Nephron (organoid): ENCODE measurements at regions not wholly inside any gene's neighbourhood (a gene's known extent, or its start where the extent isn't known, plus 50 kb on each side); places are given as distances from the start of the nearest gene placed in this dataset.

Experiments
- H3K27ac Mint-ChIP-seq, 3 experiments: 2 replicates each; pipeline ENCODE4 v1.8.0; 2020; ENCODE audit warnings: mixed read lengths in 3 of 3, mild to moderate bottlenecking in 2 of 3, moderate library complexity in 1 of 3
- H3K27me3 Mint-ChIP-seq: 2 replicates; pipeline ENCODE4 v1.8.0; 2021; ENCODE audit warnings: low read depth, mild to moderate bottlenecking, moderate library complexity, mixed read lengths
- H3K36me3 Mint-ChIP-seq: 2 replicates; pipeline ENCODE4 v1.8.0; 2020; ENCODE audit warnings: low read depth, mixed read lengths
- H3K4me1 Mint-ChIP-seq: 2 replicates; pipeline ENCODE4 v1.8.0; 2020; ENCODE audit warnings: mixed read lengths
- H3K4me3 Mint-ChIP-seq, 3 experiments: 2 replicates each; pipeline ENCODE4 v1.8.0; 2020; ENCODE audit warnings: mild to moderate bottlenecking in 3 of 3, mixed read lengths in 3 of 3, moderate library complexity in 2 of 3
- H3K9me3 Mint-ChIP-seq: 2 replicates; pipeline ENCODE4 v1.8.0; 2020; ENCODE audit warnings: mixed read lengths
- TF ChIP-seq, protein P1 (sequence below), 3 experiments: fragments of 200-600 bp; sonication (generic); IDR thresholded peaks; one replicate each; pipeline ENCODE4 v1.5.0; 2021; ENCODE audit warnings: antibody characterized with exemption in 3 of 3; ENCODE audit not compliant: unreplicated experiment in 3 of 3

DNA sequence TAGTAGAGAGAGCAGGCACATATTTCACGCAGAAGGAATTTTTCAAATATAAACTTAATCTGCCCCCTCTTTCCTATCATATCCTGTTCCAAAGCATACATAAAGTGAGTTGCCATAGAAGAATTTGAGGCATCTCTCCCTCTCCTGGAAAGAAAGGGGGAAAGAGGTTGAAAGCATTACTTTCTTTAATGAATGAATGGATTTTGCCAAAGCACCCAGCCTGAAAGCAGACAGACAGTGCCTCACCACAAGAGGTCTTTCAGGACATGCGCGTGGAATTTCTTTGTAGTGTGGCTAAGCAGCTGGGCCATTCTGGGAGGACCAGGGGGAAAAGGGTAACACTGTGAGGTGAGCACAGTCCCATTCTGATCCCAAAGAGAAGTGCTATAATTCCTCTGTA lies 651.4 kb downstream of the IQCM start:
- Mint-ChIP-seq H3K9me3 (no peaks in the 10 kb centered on the region), H3K4me3 (no peak overlapping the region), H3K4me1 (peaks cover 13% of the 10 kb centered on the region), H3K36me3 (no peaks in the 10 kb centered on the region), H3K27ac (peak overlapping the region; percentile 17 to 72 (median 37)), H3K27me3 (no peaks in the 10 kb centered on the region)
- TF ChIP-seq, protein P1, sequence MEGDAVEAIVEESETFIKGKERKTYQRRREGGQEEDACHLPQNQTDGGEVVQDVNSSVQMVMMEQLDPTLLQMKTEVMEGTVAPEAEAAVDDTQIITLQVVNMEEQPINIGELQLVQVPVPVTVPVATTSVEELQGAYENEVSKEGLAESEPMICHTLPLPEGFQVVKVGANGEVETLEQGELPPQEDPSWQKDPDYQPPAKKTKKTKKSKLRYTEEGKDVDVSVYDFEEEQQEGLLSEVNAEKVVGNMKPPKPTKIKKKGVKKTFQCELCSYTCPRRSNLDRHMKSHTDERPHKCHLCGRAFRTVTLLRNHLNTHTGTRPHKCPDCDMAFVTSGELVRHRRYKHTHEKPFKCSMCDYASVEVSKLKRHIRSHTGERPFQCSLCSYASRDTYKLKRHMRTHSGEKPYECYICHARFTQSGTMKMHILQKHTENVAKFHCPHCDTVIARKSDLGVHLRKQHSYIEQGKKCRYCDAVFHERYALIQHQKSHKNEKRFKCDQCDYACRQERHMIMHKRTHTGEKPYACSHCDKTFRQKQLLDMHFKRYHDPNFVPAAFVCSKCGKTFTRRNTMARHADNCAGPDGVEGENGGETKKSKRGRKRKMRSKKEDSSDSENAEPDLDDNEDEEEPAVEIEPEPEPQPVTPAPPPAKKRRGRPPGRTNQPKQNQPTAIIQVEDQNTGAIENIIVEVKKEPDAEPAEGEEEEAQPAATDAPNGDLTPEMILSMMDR (IDR thresholded peaks at IDR 0.05; ENCODE audit: unreplicated experiment in 3 of 3), result no peak

DNA sequence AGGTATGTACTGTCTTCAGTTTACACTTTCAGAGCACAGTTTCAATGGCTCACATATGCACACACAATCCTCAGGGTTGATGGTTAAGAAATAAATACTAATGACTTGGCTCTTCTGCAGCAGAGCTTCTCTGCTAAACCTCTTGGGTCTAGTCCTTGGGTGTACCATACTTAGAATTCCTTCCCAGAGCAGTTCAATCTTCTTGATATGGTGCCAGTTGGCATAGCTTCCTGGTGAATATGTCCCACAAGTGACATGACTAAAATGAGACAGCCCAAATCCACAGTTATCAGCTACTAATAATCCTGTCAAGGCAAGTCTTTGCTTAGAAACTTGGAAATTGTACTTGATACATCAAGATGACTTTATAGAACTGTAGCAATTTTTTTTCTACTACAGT lies 654.4 kb downstream of the IQCM start:
- peaks cover 7% of the 10 kb centered on the region for H3K4me1 Mint-ChIP-seq
- no peak overlapping the region for H3K4me3 Mint-ChIP-seq
- no peaks in the 10 kb centered on the region for H3K36me3 Mint-ChIP-seq
- H3K27ac Mint-ChIP-seq, result no peak overlapping the region
- TF ChIP-seq, protein P1 (IDR thresholded peaks at IDR 0.05; ENCODE audit: unreplicated experiment in 3 of 3), result no peak
- no peaks in the 10 kb centered on the region for H3K27me3 Mint-ChIP-seq
- no peaks in the 10 kb centered on the region for H3K9me3 Mint-ChIP-seq

DNA sequence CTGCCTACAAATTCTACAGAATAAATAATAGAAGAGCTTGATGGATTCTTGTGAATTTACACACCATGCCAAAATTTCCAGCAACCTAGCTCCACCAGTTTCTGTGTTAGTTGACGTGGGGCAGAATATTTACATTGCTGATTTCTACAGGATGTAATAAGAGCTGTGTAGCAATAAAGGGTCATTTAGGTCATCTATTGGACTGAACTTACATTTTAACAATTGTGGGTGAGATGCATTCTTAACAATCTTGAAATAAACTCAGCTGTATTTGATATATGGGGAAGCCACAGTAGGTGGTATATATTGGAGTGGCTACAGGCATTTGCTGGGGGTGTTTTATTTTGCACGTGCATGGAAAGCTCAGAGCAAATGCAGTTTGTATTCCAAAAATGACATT lies 655.3 kb downstream of the IQCM start:
- Mint-ChIP-seq H3K36me3 (no peaks in the 10 kb centered on the region), H3K4me3 (no peak overlapping the region), H3K9me3 (no peaks in the 10 kb centered on the region), H3K27me3 (no peaks in the 10 kb centered on the region), H3K4me1 (peaks cover 7% of the 10 kb centered on the region), H3K27ac (no peak overlapping the region)
- TF ChIP-seq, protein P1 (IDR thresholded peaks at IDR 0.05; ENCODE audit: unreplicated experiment in 3 of 3), result no peak

DNA sequence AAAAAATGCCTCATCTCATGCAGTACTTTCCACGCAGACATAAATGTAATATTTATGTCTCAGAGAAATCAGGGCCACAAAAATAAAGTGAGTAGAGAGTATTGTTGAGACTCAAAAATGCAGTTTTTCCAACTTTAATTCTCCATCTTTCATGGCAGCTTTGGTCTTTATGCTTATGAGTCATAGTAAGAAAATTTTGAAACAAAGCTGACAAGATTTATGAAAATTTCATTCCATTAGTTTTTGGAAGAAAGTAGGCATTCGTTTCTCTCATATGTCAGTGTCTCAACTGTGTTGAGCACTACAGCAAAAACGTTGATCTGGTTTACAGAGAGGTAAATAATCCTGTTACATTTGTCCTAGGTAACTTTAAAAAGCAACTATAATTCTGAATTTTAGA lies 656.8 kb downstream of the IQCM start:
- Mint-ChIP-seq H3K4me1 (peaks cover under 1% of the 10 kb centered on the region), H3K27me3 (no peaks in the 10 kb centered on the region), H3K36me3 (no peaks in the 10 kb centered on the region), H3K4me3 (no peak overlapping the region), H3K9me3 (no peaks in the 10 kb centered on the region), H3K27ac (no peak overlapping the region)
- TF ChIP-seq, protein P1 (IDR thresholded peaks at IDR 0.05; ENCODE audit: unreplicated experiment in 3 of 3), result no peak

DNA sequence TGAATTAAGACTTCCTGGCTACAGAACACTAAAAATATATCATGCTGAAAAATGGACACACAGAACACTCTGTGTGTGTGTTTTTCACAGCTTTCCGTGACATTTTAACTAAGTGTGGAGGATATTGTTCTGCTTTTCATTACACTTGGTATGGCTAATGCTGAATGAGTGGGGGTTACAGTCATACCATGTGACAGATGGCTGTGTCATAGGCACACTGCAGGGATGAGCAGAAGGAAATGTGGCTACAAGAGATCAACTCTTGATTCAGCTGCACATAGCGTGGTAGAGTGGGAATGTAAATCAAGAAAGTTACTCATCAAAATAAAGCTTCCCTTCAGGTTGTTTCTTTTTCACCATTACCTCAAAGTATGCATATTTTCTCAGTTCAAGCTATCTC lies 669.8 kb downstream of the IQCM start:
- TF ChIP-seq, protein P1 (IDR thresholded peaks at IDR 0.05; ENCODE audit: unreplicated experiment in 3 of 3), result no peak
- H3K9me3 Mint-ChIP-seq, result no peaks in the 10 kb centered on the region
- H3K27ac Mint-ChIP-seq, result no peak overlapping the region
- no peaks in the 10 kb centered on the region for H3K4me1 Mint-ChIP-seq
- H3K36me3 Mint-ChIP-seq, result no peaks in the 10 kb centered on the region
- peaks cover 9% of the 10 kb centered on the region for H3K27me3 Mint-ChIP-seq
- H3K4me3 Mint-ChIP-seq, result no peak overlapping the region

DNA sequence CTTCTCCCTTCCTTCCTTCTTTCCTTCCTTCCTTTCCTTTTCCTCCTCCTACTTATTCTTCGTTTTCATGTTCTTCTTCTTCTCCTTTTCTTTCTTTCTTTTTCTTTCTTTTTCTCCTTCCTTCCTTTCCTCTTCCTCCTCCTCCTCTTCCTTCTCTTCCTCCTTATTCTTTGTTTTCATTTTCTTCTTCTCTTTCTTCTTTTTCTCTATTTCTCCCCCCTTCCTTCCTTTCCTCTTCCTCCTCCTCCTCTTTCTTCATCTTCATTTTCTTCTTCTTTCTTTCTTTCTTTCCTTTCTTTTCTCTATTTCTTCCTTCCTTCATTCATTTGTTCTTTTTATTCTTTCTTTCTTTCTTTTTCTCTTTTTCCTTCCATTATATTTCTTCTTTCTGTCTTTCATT lies 671.6 kb downstream of the IQCM start:
- no peaks in the 10 kb centered on the region for H3K9me3 Mint-ChIP-seq
- H3K4me1 Mint-ChIP-seq, result peaks cover 9% of the 10 kb centered on the region
- TF ChIP-seq, protein P1 (IDR thresholded peaks at IDR 0.05; ENCODE audit: unreplicated experiment in 3 of 3), result no peak
- H3K36me3 Mint-ChIP-seq, result no peaks in the 10 kb centered on the region
- H3K27me3 Mint-ChIP-seq, result peaks cover 4% of the 10 kb centered on the region
- no peak overlapping the region for H3K27ac Mint-ChIP-seq
- no peak overlapping the region for H3K4me3 Mint-ChIP-seq
